Mammary epithelial cell (primary cell): ENCODE measurements at regions not wholly inside any gene's neighbourhood (a gene's known extent, or its start where the extent isn't known, plus 50 kb on each side); places are given as distances from the start of the nearest gene placed in this dataset.

Experiments
- EZH2 ChIP-seq: IDR thresholded peaks from 2 replicates; pipeline ENCODE4 v1.6.1; 2012; ENCODE audit warnings: low read length, inconsistent platforms, borderline replicate concordance
- TF ChIP-seq, protein P1 (sequence below), 2 donors: IDR thresholded peaks in 1 of 2; conservative IDR thresholded peaks in 1 of 2; 2 replicates each; pipeline ENCODE4 v1.5.1; 2011 to 2012; ENCODE audit warnings: inconsistent platforms in 2 of 2, low read length in 2 of 2, mild to moderate bottlenecking in 2 of 2, control low read depth in 1 of 2, low read depth in 1 of 2; ENCODE audit not compliant: insufficient read depth in 1 of 2; ENCODE audit errors: extremely low read depth in 1 of 2

DNA sequence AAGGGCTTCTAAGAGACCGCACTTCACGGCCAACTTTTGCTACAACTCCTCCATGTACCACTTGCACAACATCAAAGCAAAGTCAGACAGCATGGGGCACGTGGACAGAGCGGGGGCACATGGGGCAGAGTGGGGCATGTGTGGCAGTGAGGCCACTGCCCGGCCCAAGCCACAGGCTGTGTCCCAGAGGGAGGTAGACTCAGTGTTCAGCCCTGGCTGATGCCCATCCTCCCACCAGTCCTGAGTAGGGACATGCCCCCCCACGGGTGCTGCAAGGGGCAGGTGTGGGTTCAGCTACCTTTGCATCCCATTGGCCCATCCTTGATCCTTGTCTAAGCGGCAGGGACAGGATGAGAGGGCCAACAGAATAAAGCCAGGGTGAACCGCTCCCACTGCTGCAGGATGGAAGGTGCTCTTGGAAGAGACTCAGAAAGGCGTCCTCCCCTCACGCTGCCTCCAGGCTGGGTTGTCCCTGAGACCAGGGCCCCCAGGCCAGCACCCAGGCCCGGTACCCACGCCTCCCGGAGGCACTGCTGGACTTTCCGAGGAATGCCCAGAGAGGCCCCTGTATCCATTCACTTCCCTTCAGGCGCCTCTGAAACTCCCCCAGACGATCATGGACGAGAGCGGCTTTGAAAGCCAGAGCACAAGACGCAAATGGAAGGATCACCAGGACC is 218.2 kb downstream of the NDUFA10 start:
- TF ChIP-seq, protein P1, sequence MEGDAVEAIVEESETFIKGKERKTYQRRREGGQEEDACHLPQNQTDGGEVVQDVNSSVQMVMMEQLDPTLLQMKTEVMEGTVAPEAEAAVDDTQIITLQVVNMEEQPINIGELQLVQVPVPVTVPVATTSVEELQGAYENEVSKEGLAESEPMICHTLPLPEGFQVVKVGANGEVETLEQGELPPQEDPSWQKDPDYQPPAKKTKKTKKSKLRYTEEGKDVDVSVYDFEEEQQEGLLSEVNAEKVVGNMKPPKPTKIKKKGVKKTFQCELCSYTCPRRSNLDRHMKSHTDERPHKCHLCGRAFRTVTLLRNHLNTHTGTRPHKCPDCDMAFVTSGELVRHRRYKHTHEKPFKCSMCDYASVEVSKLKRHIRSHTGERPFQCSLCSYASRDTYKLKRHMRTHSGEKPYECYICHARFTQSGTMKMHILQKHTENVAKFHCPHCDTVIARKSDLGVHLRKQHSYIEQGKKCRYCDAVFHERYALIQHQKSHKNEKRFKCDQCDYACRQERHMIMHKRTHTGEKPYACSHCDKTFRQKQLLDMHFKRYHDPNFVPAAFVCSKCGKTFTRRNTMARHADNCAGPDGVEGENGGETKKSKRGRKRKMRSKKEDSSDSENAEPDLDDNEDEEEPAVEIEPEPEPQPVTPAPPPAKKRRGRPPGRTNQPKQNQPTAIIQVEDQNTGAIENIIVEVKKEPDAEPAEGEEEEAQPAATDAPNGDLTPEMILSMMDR (conservative IDR thresholded peaks at IDR 0.05 in 1 of 2, IDR thresholded peaks at IDR 0.05 in 1 of 2; ENCODE audit: extremely low read depth in 1 of 2, insufficient read depth in 1 of 2, low read depth in 1 of 2, low read length in 2 of 2): no peak
- no peak for TF ChIP-seq EZH2
